ENCODE measurements at regions not wholly inside any gene's neighbourhood (a gene's known extent, or its start where the extent isn't known, plus 50 kb on each side); places are given as distances from the start of the nearest gene placed in this dataset.
"Not testable (repeated sequence)": the region's sequence is repeated elsewhere in the genome, so short reads cannot be mapped to it uniquely, and the experiment has no call there.

DNA sequence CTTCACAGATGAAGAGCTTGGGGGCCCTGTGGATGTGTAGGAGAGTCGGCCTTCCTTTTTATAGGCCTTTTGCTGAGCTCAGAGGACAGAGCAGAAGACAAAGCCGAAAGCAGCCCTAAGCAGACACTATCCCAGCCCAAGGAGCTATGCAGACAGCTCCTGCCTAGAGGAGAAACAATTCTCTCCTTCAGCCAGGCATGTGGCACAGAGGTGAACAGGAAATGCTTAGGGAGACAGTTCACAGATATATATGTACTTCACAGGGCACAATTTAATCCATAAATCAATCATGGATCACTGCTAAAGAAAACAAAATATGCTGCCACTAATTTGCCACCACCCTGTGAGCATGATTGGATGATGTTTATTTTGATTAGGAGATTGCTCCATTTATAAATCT, 164.5 kb upstream of the PLGLB2 start:
- not testable (repeated sequence) for DNase-seq (ENCODE audit: low read depth in 1 of 2, low spot score in 1 of 2)

GRCh38 chr2:87583803-87584202, 164.1 kb upstream of the PLGLB2 start:
- H3K4me3 ChIP-seq (replicated peaks; ENCODE audit: insufficient read depth, low read length); DNase-seq (ENCODE audit: low read depth in 1 of 2, low spot score in 1 of 2); H3K27ac ChIP-seq (replicated peaks); H3K27me3 ChIP-seq (ENCODE audit: insufficient read depth, poor library complexity, severe bottlenecking): not testable (repeated sequence)

More for the DNA sequence above, 164.5 kb upstream of the PLGLB2 start:
- H3K27ac ChIP-seq (replicated peaks); H3K27me3 ChIP-seq (ENCODE audit: insufficient read depth, poor library complexity, severe bottlenecking); H3K4me3 ChIP-seq (replicated peaks; ENCODE audit: insufficient read depth, low read length): not testable (repeated sequence)

- H3K4me3 ChIP-seq (replicated peaks; ENCODE audit: insufficient read depth, low read length); H3K27me3 ChIP-seq (ENCODE audit: insufficient read depth, poor library complexity, severe bottlenecking); DNase-seq (ENCODE audit: low read depth in 1 of 2, low spot score in 1 of 2): not testable (repeated sequence)
Observed at GRCh38 chr2:87584268-87584906, 163.5 kb upstream of the PLGLB2 start.

DNA sequence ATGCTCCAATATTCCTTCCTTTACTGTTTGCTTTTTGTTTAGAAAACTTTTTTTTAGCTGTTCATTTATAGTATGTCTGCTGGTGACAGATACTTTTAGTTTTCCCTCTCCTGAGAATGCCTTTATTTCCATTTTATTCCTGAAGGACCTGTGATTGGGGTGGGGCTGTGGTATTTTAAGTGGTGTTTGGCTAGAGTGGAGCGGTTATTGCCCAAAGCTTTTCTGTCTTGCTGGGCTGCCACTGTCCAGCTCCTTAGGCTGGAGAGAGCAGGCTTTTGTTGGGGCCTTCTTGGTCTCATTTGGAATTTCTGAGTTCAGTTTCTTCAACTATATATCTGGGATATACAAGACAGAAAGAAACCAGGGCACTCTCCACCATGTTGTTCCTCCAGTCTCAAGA, 160.0 kb upstream of the PLGLB2 start:
- not testable (repeated sequence) for H3K27ac ChIP-seq (replicated peaks); H3K4me3 ChIP-seq (replicated peaks; ENCODE audit: insufficient read depth, low read length); H3K27me3 ChIP-seq (ENCODE audit: insufficient read depth, poor library complexity, severe bottlenecking); DNase-seq (ENCODE audit: low read depth in 1 of 2, low spot score in 1 of 2)

More at GRCh38 chr2:87584268-87584906, 163.5 kb upstream of the PLGLB2 start:
- not testable (repeated sequence) for H3K27ac ChIP-seq (replicated peaks)

- DNase-seq (ENCODE audit: low read depth in 1 of 2, low spot score in 1 of 2); H3K27ac ChIP-seq (replicated peaks); H3K27me3 ChIP-seq (ENCODE audit: insufficient read depth, poor library complexity, severe bottlenecking); H3K4me3 ChIP-seq (replicated peaks; ENCODE audit: insufficient read depth, low read length): not testable (repeated sequence)
Observed at GRCh38 chr2:87592974-87593373, 154.9 kb upstream of the PLGLB2 start.

DNA sequence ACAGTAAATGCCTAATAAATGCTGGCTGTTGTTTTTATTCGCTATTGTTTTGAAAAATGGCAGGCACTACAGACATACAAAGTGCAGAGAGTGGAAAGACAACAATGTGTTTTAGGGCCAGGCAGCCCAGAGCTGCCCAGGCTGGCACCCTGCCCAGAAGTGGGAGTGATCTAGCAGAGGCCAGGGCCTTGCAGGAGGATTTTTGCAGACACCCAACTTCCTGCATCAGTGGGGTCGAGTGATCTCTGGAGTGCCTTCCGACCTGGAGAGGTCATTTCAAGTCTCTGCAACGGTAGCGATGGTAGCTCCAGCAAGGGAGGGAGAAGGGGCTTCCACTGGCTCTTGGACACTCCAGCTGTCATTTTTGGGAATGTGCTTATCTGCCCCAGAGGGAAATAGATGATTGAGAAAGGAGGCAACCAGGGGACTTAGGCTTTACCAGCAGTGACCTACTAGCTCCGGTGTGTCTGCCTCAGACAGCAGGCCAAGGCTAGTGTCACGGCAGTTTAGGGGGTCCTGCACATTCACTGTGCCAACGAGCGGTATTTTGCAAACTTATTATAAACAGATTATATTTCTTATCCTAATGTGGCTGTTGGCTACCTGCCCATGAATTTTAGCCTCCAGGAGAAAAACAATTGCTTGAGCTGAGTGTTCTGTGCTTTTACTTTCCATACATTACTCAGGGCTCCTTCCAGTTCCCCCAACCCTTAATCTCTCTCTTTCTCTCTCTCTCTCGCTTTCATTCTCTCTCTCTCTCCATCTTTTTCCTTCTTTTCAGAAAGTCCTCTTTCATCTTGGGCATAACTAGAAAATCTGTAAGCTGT, 153.9 kb upstream of the PLGLB2 start:
- not testable (repeated sequence) for H3K27me3 ChIP-seq (ENCODE audit: insufficient read depth, poor library complexity, severe bottlenecking); H3K4me3 ChIP-seq (replicated peaks; ENCODE audit: insufficient read depth, low read length); H3K27ac ChIP-seq (replicated peaks)
- peak; percentile 46 to 87 for DNase-seq (ENCODE audit: low read depth in 1 of 2, low spot score in 1 of 2)

DNA sequence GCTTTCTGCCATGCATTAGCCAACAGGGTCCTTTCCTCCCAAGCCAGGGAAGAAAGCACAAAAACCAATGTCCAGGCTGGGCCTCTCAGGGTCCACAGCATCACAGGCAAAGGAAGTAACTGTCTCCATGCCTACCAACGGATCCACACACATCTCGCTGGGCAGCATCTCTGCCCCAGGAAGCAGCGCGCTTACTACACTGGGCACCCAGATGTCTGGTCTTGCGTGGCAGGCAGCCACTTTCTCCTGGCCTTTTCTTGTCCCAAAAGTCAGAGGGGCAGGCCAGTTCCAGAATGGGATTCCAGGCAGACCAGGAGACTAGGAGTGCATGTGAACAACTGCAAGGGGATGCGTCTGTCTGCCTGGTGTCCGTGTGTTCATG, 153.3 kb upstream of the PLGLB2 start:
- DNase-seq (ENCODE audit: low read depth in 1 of 2, low spot score in 1 of 2); H3K27me3 ChIP-seq (ENCODE audit: insufficient read depth, poor library complexity, severe bottlenecking); H3K27ac ChIP-seq (replicated peaks); H3K4me3 ChIP-seq (replicated peaks; ENCODE audit: insufficient read depth, low read length): not testable (repeated sequence)

DNA sequence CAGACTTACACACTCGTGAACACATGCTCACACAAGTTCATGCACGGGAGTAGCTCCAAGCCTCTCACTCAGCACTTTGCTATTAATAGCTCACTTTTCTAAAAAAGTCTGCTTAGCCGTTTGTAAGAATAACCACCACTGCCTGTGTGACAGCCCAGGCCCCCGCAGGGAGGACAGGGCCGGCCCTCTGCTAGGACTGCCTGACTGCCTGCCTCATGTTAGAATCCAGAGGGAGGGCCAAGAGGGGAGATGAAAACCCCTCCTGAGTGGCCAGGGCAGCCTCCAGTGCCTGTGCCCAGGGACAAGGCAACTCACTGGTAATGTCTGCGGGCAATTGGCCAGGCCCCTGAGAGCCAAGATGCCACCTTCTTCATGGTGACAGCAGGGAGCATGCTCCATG, 152.9 kb upstream of the PLGLB2 start:
- not testable (repeated sequence) for H3K27me3 ChIP-seq (ENCODE audit: insufficient read depth, poor library complexity, severe bottlenecking); DNase-seq (ENCODE audit: low read depth in 1 of 2, low spot score in 1 of 2); H3K4me3 ChIP-seq (replicated peaks; ENCODE audit: insufficient read depth, low read length); H3K27ac ChIP-seq (replicated peaks)

DNA sequence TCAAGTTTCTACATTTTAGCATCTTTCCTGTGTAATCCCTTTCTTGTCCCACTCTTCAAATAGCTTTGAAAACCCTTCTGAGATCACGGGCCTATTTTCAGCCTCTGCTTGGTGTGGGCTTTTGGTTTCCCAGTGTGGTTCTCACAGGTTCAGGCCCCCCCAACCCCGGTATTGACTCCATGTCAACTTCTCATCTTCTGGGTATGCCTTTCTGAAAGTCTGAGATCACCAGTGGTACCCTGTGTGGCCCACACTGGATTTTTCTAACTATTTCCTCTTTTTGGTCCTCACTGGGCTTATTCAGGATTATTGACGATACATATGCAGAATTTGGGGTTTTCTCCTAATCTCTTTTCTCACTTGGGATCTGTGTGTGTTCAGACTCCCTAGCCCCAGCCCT, 146.9 kb upstream of the PLGLB2 start:
- H3K27me3 ChIP-seq (ENCODE audit: insufficient read depth, poor library complexity, severe bottlenecking); DNase-seq (ENCODE audit: low read depth in 1 of 2, low spot score in 1 of 2); H3K27ac ChIP-seq (replicated peaks); H3K4me3 ChIP-seq (replicated peaks; ENCODE audit: insufficient read depth, low read length): not testable (repeated sequence)

DNA sequence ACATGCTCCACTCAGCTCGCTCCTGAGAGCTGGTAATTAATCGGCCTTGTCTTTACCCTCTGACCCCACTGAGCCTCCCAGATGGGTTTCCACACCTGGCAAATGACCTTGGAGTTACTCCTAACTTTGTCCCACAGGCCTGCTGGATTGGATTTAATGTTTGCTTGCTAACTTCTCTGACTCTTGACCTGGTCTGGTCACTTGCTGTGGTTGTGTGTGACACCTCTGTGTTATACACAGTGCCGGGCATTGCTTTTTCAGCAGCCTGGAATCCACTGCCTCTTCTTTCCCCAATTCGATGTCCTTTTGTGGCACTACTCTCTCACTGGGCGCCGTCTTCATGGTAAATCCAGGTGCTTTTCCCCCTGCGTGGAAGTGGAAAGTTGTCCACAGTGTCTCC, 145.8 kb upstream of the PLGLB2 start:
- not testable (repeated sequence) for H3K27me3 ChIP-seq (ENCODE audit: insufficient read depth, poor library complexity, severe bottlenecking); DNase-seq (ENCODE audit: low read depth in 1 of 2, low spot score in 1 of 2); H3K4me3 ChIP-seq (replicated peaks; ENCODE audit: insufficient read depth, low read length); H3K27ac ChIP-seq (replicated peaks)

GRCh38 chr2:87602728-87603127, 145.2 kb upstream of the PLGLB2 start:
- not testable (repeated sequence) for DNase-seq (ENCODE audit: low read depth in 1 of 2, low spot score in 1 of 2)

GRCh38 chr2:87603418-87604278, 144.2 kb upstream of the PLGLB2 start:
- not testable (repeated sequence) for DNase-seq (ENCODE audit: low read depth in 1 of 2, low spot score in 1 of 2); H3K27me3 ChIP-seq (ENCODE audit: insufficient read depth, poor library complexity, severe bottlenecking); H3K27ac ChIP-seq (replicated peaks); H3K4me3 ChIP-seq (replicated peaks; ENCODE audit: insufficient read depth, low read length)

More at GRCh38 chr2:87602728-87603127, 145.2 kb upstream of the PLGLB2 start:
- not testable (repeated sequence) for H3K27ac ChIP-seq (replicated peaks); H3K27me3 ChIP-seq (ENCODE audit: insufficient read depth, poor library complexity, severe bottlenecking); H3K4me3 ChIP-seq (replicated peaks; ENCODE audit: insufficient read depth, low read length)

- not testable (repeated sequence) for H3K27ac ChIP-seq (replicated peaks); H3K27me3 ChIP-seq (ENCODE audit: insufficient read depth, poor library complexity, severe bottlenecking); H3K4me3 ChIP-seq (replicated peaks; ENCODE audit: insufficient read depth, low read length); DNase-seq (ENCODE audit: low read depth in 1 of 2, low spot score in 1 of 2)
Observed at GRCh38 chr2:87604279-87604818, 143.5 kb upstream of the PLGLB2 start.

GRCh38 chr2:87604980-87605379, 142.9 kb upstream of the PLGLB2 start:
- not testable (repeated sequence) for H3K27me3 ChIP-seq (ENCODE audit: insufficient read depth, poor library complexity, severe bottlenecking); H3K27ac ChIP-seq (replicated peaks); H3K4me3 ChIP-seq (replicated peaks; ENCODE audit: insufficient read depth, low read length); DNase-seq (ENCODE audit: low read depth in 1 of 2, low spot score in 1 of 2)
